ENCODE measurements at regions not wholly inside any gene's neighbourhood (a gene's known extent, or its start where the extent isn't known, plus 50 kb on each side); places are given as distances from the start of the nearest gene placed in this dataset.

- TF ChIP-seq EZH2 (IDR thresholded peaks at IDR 0.05; ENCODE audit: borderline replicate concordance) (no peak), CTCF (IDR thresholded peaks at IDR 0.05; ENCODE audit: poor library complexity) (no peak)
These were observed 710.0 kb upstream of the ARGLU1 start for GRCh38 chr13:107277911-107278310.

All from hepatocyte (in vitro differentiated cells).